ENCODE measurements at regions not wholly inside any gene's neighbourhood (a gene's known extent, or its start where the extent isn't known, plus 50 kb on each side); places are given as distances from the start of the nearest gene placed in this dataset.
"Not testable (repeated sequence)": the region's sequence is repeated elsewhere in the genome, so short reads cannot be mapped to it uniquely, and the experiment has no call there.

DNA sequence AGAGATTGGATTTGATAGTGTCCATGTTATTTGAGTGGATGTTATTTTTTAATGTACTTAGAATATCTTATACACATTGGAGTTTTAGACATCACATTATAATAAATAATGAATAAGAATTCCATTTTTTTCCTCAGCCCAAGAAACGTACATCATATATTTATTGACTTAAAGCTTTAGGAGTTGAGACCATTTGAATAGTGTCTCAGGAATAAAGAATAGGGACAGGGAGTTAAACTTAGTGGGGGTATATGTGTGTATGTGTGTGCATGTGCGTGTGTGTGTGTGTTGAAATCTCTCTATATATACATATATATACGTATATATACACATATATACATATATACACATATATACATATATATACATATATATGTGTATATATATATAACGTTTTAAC, 542.9 kb upstream of the CHD1 start:
- not testable (repeated sequence) for DNase-seq (ENCODE audit: low read depth in 1 of 2, low spot score in 1 of 2)

GRCh38 chr5:99471178-99471577, 542.4 kb upstream of the CHD1 start:
- not testable (repeated sequence) for DNase-seq (ENCODE audit: low read depth in 1 of 2, low spot score in 1 of 2)

DNA sequence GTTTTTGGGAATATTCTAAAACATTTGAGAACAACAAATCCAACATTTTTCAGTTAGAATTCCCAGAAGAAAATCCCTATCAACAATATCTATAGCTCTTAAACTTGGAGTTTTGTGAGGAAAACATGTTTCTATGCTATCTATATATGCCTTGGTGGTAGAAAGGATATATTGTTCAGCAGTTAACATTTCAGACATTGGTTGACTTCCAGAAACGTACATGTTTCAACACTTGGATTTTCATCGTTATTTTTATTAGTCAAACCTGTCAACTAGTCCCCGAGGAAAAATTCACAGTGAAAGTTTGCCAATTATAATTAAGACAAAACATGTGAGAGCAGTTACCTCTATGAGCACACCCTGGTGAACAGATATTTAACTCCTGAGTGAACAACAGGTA, 541.8 kb upstream of the CHD1 start:
- not testable (repeated sequence) for DNase-seq (ENCODE audit: low read depth in 1 of 2, low spot score in 1 of 2)

DNA sequence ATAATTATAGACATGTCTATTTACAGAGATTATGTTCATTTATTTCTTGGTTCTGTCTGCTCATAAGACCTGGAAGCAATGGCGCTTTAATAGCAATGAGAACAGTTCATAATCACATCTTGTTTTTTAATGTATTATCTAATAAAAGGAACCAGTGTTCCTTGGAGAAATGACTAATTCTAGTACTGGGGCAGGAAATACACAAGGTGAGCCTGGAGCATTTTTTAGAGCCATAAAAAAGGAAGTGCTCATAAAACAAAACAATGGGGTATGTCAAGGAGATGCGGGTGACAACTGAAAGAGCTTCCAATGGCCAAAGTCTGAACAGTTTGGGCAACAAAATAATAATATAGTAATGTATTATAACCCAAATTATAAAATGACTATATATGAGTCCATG, 531.9 kb upstream of the CHD1 start:
- DNase-seq (ENCODE audit: low read depth in 1 of 2, low spot score in 1 of 2), result no peak

DNA sequence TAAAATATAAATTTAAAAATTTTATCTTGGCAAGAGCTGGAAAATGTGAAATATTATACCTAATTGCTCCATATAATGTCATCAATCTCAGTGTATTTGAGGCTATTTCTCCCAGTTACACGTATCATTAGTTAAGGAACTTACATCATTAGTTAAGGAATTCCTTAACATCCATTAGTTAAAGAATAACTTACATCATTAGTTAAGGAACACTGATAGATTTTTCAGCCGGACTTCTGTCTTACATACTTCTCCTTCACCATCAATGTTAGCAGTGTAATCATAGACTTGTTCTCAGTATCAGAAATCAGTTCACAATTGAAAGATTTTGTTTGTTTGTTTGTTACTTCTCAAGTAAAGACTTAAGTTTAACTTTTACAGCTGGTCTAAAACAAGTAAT, 524.4 kb upstream of the CHD1 start:
- DNase-seq (ENCODE audit: low read depth in 1 of 2, low spot score in 1 of 2), result no peak

- no peak for DNase-seq (ENCODE audit: low read depth in 1 of 2, low spot score in 1 of 2)
These were observed 521.0 kb upstream of the CHD1 start for GRCh38 chr5:99449786-99450185.

DNA sequence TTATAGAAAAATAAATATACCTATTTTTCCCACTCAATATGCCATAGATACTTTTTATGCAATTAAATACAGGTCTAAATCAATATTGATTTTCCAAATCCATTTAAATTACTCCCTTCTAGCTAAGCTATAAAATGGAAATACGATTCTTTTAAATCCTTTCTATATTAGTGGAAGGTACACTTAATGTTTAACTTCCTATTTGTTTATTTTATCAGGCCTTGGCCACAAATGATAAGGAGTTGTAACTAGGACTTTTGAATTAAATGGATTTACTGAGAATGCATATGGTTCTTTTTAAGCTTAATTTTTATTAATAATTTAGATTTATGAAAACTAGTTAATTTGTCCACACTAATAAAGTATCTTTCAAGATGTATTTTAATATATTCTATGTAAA, 517.0 kb upstream of the CHD1 start:
- DNase-seq (ENCODE audit: low read depth in 1 of 2, low spot score in 1 of 2), result no peak

- DNase-seq (ENCODE audit: low read depth in 1 of 2, low spot score in 1 of 2), result no peak
These were observed 512.4 kb upstream of the CHD1 start for GRCh38 chr5:99441235-99441634.

GRCh38 chr5:99438619-99439018, 509.8 kb upstream of the CHD1 start:
- no peak for DNase-seq (ENCODE audit: low read depth in 1 of 2, low spot score in 1 of 2)

- no peak for DNase-seq (ENCODE audit: low read depth in 1 of 2, low spot score in 1 of 2)
These were observed 509.2 kb upstream of the CHD1 start for GRCh38 chr5:99437986-99438385.

- DNase-seq (ENCODE audit: low read depth in 1 of 2, low spot score in 1 of 2), result not testable (repeated sequence)
These were observed 494.6 kb upstream of the CHD1 start for GRCh38 chr5:99423396-99423795.

GRCh38 chr5:99418640-99419039, 489.8 kb upstream of the CHD1 start:
- not testable (repeated sequence) for DNase-seq (ENCODE audit: low read depth in 1 of 2, low spot score in 1 of 2)

GRCh38 chr5:99410386-99410785, 481.6 kb upstream of the CHD1 start:
- not testable (repeated sequence) for DNase-seq (ENCODE audit: low read depth in 1 of 2, low spot score in 1 of 2)

GRCh38 chr5:99404764-99405302, 476.0 kb upstream of the CHD1 start:
- not testable (repeated sequence) for DNase-seq (ENCODE audit: low read depth in 1 of 2, low spot score in 1 of 2)

- not testable (repeated sequence) for DNase-seq (ENCODE audit: low read depth in 1 of 2, low spot score in 1 of 2)
These were observed 471.8 kb upstream of the CHD1 start for GRCh38 chr5:99400571-99400970.

- DNase-seq (ENCODE audit: low read depth in 1 of 2, low spot score in 1 of 2), result no peak
These were observed 470.2 kb upstream of the CHD1 start for GRCh38 chr5:99398976-99399375.

GRCh38 chr5:99386406-99387077, 457.7 kb upstream of the CHD1 start:
- no peak for DNase-seq (ENCODE audit: low read depth in 1 of 2, low spot score in 1 of 2)

DNA sequence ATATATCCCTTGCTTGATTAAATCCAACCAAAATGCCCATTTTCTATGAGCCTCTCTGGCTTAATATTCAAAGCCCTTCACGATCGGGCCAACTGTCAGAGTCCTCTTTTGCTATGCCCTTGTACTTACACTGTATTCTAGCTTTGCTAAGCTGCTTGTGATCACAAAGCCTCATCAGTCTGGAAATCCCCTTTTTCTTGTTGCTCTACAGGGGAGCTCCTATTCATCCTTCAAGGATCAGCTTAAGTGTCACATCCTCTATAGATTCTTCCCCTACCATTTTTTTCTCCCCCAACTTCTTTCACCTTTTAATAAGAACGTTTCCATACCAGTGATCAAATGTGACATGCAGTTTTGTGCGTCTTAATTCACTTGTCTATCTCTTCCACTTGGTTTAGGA, 450.4 kb upstream of the CHD1 start:
- no peak for DNase-seq (ENCODE audit: low read depth in 1 of 2, low spot score in 1 of 2)

DNA sequence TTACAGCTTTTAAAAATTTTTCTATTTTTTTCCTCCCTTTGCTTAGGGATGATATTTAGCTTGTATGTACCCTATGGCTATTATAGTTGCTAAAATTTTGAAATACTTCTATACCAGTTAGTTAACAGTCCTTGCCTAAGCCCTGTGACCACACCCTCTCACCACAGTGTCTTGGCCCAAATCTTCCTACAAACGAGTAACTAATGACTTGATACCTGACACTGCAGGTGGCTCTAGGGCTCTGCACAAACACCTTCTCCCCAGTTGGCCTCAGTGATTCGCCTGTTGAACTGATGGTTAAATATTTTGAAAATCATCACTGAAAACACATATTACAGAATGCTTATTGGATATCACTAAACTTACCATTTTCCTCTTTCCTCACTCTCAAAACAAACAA, 449.6 kb upstream of the CHD1 start:
- DNase-seq (ENCODE audit: low read depth in 1 of 2, low spot score in 1 of 2), result no peak

DNA sequence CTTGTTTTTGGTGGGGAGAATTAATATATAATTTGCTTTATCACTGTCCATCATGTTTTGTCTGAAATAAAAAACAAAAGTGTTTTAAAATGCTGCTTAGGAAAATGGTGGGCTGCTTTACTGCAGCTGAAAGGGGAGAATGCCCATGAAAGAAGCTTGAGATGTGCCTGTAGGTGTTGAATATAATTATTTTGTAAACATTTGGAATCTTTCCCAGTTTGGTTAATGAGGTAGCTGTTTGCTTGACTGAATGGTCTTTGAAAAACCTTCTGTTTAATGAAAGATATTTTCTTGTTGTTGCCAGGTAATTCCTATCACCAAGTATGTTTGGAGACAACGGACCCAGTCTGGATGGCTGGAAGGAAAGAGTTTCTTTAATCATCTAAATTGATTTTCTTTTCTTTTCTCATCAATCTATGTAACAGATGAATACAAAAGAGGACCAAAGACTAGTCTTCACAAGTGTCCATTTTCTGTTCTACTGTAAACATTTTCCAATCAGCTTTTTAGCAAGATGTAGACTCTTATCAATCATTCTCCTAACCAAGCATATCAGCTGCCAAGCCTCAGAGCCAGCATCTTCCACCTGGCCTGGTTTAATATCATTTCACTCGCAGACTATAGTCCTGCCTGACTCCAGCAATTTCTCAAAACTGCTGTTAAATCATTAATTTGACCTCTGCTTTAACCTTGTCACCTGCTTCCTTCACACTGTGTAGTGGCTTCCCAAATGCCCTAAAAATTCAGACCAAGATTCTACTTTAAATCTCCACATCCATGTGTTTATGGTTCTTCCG, 441.2 kb upstream of the CHD1 start:
- DNase-seq (ENCODE audit: low read depth in 1 of 2, low spot score in 1 of 2), result no peak

DNA sequence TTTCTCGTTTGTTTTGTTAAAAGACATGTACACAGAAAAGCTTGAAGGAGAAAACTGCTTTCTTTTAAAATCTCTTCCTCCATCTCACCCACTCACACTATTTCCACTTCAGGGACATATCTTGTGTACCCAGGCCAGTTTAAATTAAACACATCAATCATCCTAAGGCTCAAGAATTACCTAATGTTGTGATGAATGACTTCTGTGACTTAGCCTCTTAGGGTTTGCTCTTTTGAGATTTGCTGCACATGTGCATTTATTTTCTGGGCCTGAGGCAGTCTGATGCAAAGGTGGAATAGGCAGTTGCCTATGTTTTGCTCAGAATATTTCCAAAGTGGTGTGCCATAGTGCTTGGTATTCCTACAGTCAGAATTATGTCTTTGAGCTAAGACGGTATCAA, 439.9 kb upstream of the CHD1 start:
- DNase-seq (ENCODE audit: low read depth in 1 of 2, low spot score in 1 of 2), result no peak

DNA sequence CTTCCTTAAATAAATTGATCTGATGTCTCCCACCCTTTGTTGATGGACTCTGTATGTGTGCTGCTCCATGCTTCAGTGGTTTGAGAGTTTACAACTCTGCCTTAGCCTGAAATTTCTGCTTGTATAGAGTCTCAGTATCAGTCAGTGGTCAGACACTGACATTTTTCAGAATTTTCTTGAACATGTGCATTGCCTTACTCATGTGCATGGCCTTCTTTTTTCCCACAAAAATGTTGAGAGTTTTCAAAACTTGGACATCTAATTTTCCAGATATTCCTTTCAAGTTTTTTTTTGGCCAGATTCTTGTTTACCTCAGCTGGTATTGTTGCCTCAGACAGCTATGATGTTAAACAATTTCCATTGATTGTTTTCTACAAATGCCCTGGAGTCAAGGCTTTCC, 427.1 kb upstream of the CHD1 start:
- no peak for DNase-seq (ENCODE audit: low read depth in 1 of 2, low spot score in 1 of 2)

All from activated T-helper 1 cell treated with anti-CD3 and anti-CD28 coated beads, Interleukin-2, amount 50 U/mL, for 16 hours (primary cell).